Heart left ventricle (tissue), 13 donors: ENCODE measurements at regions not wholly inside any gene's neighbourhood (a gene's known extent, or its start where the extent isn't known, plus 50 kb on each side); places are given as distances from the start of the nearest gene placed in this dataset.

Experiments used
- CTCF ChIP-seq, 12 donors: fragments of 200-600 bp; sonication (generic) in 4 of 12; IDR thresholded peaks; one replicate each; pipeline versions ENCODE4 v1.5.0 to v1.8.0; 2018 to 2022; ENCODE audit warnings: antibody characterized with exemption in 12 of 12, mild to moderate bottlenecking in 5 of 12
- POLR2A ChIP-seq, 2 donors: fragments of 450-650 bp; IDR thresholded peaks; one replicate each; pipeline ENCODE4 v1.6.1; 2017; ENCODE audit warnings: antibody characterized with exemption in 2 of 2, mild to moderate bottlenecking in 2 of 2, moderate library complexity in 2 of 2
- donor health status: ischemic (EF 13 %, LVEDD 7.1; RV severe dilation, severe dysfunction).
- donor health status: DM: no; HTN: yes; CAD: no.
- donor health status: DM: no; HTN: no; CAD: no.
- donor health status: ischemic (EF 25% LVEDD 6.9; RV normal size, moderate dysfunction).
- donor health status: ischemic (EF 25% LVEDD 5.7; RV mildly dilated, moderate dysfunction).
- donor health status: ischemic (EF 35%, LVEDD 5.7; RV mildly dilated, moderate dysfunction).
- donor health status: nonischemic (EF 11% LVEDD 7.7; RV severe dilation, severe dysfunction).
- donor health status: DM: yes; HTN: yes; CAD: no.
- donor health status: PGD.
- donor health status: ischemic (EF 29% LVEDD 5.4; RV normal size, mild dysfunction).
- donor health status: nonischemic (EF 23%, LVEDD 6.1; RV moderate dilation, normal function).

GRCh38 chr3:75082845-75083244 is 468.4 kb upstream of the CNTN3 start:
- TF ChIP-seq CTCF (IDR thresholded peaks at IDR 0.05) (no peak), POLR2A (IDR thresholded peaks at IDR 0.05) (no peak)
